ENCODE measurements at regions not wholly inside any gene's neighbourhood (a gene's known extent, or its start where the extent isn't known, plus 50 kb on each side); places are given as distances from the start of the nearest gene placed in this dataset.

GRCh38 chr7:46318276-46318675 lies 397.2 kb upstream of the IGFBP3 start:
- no peaks in the 10 kb centered on the region for H3K36me3 Mint-ChIP-seq (ENCODE audit: low read depth)
- no peaks in the 10 kb centered on the region for H3K4me1 Mint-ChIP-seq (ENCODE audit: low read depth)
- no peak overlapping the region for H3K4me3 Mint-ChIP-seq (ENCODE audit: low read depth)
- H3K9me3 Mint-ChIP-seq = peaks cover 4% of the 10 kb centered on the region
- no peak overlapping the region for H3K27ac Mint-ChIP-seq
- H3K27me3 Mint-ChIP-seq (ENCODE audit: low read depth) = no peaks in the 10 kb centered on the region
- no peak for DNase-seq (ENCODE audit: low spot score)
- intact Hi-C loops (cut with micrococcal nuclease) = no loop called here

GRCh38 chr7:46317256-46317655 lies 396.2 kb upstream of the IGFBP3 start:
- H3K4me1 Mint-ChIP-seq (ENCODE audit: low read depth) = no peaks in the 10 kb centered on the region
- no peak for DNase-seq (ENCODE audit: low spot score)
- intact Hi-C loops (cut with micrococcal nuclease) = no loop called here
- no peaks in the 10 kb centered on the region for H3K36me3 Mint-ChIP-seq (ENCODE audit: low read depth)
- no peaks in the 10 kb centered on the region for H3K27me3 Mint-ChIP-seq (ENCODE audit: low read depth)
- no peak overlapping the region for H3K4me3 Mint-ChIP-seq (ENCODE audit: low read depth)
- H3K27ac Mint-ChIP-seq = no peak overlapping the region
- peaks cover 4% of the 10 kb centered on the region for H3K9me3 Mint-ChIP-seq

GRCh38 chr7:46315891-46316290 lies 394.8 kb upstream of the IGFBP3 start:
- DNase-seq (ENCODE audit: low spot score) = no peak
- no peak overlapping the region for H3K27ac Mint-ChIP-seq
- H3K9me3 Mint-ChIP-seq = peaks cover 4% of the 10 kb centered on the region
- no peak overlapping the region for H3K4me3 Mint-ChIP-seq (ENCODE audit: low read depth)
- H3K36me3 Mint-ChIP-seq (ENCODE audit: low read depth) = no peaks in the 10 kb centered on the region
- intact Hi-C loops (cut with micrococcal nuclease) = no loop called here
- H3K4me1 Mint-ChIP-seq (ENCODE audit: low read depth) = no peaks in the 10 kb centered on the region
- H3K27me3 Mint-ChIP-seq (ENCODE audit: low read depth) = no peaks in the 10 kb centered on the region

DNA sequence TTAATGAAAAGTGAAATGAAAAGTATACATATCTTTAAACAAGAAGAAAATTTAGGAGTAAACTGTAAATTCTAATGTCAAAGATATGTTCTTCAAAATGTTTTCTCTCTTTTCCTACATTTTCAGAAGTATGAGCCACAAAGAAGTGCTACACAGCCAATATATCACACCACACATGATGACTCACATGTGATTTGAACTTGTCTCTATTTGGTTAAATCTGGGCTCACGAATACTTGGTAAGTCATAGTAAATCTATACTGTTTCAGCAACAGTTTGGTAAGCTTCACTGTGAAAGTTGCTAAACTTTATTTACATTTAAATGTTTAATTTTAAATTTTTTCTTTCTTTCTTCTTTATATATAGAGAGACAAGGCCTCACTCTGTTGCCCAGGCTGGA lies 380.6 kb upstream of the IGFBP3 start:
- intact Hi-C loops (cut with micrococcal nuclease) = no loop called here
- Mint-ChIP-seq H3K9me3 (peaks cover 11% of the 10 kb centered on the region), H3K4me1 (ENCODE audit: low read depth) (no peaks in the 10 kb centered on the region), H3K27me3 (ENCODE audit: low read depth) (no peaks in the 10 kb centered on the region), H3K27ac (no peak overlapping the region), H3K4me3 (ENCODE audit: low read depth) (no peak overlapping the region), H3K36me3 (ENCODE audit: low read depth) (no peaks in the 10 kb centered on the region)
- DNase-seq (ENCODE audit: low spot score) = no peak

DNA sequence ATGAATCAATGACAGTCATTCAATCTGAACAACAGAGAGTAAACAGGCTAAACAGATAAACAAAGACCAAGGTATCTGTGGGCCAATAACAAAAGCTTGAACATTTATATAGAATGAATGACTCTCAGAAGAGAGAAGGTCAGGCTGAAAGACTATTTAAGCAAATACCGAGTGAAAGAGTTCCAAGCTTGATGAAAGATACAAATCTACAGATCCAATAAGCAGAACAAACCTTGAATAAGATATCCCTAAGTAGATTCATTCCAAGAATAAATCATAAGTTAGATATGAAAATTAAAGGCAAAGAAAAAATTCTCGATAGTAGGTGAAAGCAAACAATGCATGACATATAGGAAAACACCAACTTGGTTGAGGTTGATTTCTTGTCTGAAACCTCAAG lies 376.4 kb upstream of the IGFBP3 start:
- Mint-ChIP-seq H3K9me3 (peaks cover 15% of the 10 kb centered on the region), H3K27me3 (ENCODE audit: low read depth) (no peaks in the 10 kb centered on the region), H3K27ac (no peak overlapping the region), H3K36me3 (ENCODE audit: low read depth) (no peaks in the 10 kb centered on the region), H3K4me1 (ENCODE audit: low read depth) (no peaks in the 10 kb centered on the region), H3K4me3 (ENCODE audit: low read depth) (no peak overlapping the region)
- intact Hi-C loops (cut with micrococcal nuclease) = no loop called here
- no peak for DNase-seq (ENCODE audit: low spot score)

DNA sequence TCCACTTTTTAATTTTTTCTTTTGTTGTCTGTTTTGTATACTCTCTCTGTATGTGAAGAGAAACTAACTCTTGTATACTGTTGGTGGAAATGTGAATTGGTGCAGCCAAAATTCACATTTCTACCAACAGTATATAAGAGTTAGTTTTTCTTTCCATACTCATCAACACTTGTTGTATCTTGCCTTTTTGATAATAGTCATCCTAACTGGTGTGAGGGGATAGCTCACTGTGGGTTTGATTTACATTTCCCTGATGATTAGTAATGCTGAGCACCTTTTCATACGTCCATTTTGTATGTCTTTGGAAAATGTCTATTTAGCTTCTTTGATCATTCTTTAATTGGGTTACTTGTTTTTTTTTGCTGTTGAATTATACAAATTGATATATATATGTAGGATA lies 375.5 kb upstream of the IGFBP3 start:
- H3K36me3 Mint-ChIP-seq (ENCODE audit: low read depth) = no peaks in the 10 kb centered on the region
- H3K4me3 Mint-ChIP-seq (ENCODE audit: low read depth) = no peak overlapping the region
- intact Hi-C loops (cut with micrococcal nuclease) = no loop called here
- no peaks in the 10 kb centered on the region for H3K4me1 Mint-ChIP-seq (ENCODE audit: low read depth)
- H3K27me3 Mint-ChIP-seq (ENCODE audit: low read depth) = no peaks in the 10 kb centered on the region
- no peak for DNase-seq (ENCODE audit: low spot score)
- H3K27ac Mint-ChIP-seq = no peak overlapping the region
- peaks cover 15% of the 10 kb centered on the region for H3K9me3 Mint-ChIP-seq

DNA sequence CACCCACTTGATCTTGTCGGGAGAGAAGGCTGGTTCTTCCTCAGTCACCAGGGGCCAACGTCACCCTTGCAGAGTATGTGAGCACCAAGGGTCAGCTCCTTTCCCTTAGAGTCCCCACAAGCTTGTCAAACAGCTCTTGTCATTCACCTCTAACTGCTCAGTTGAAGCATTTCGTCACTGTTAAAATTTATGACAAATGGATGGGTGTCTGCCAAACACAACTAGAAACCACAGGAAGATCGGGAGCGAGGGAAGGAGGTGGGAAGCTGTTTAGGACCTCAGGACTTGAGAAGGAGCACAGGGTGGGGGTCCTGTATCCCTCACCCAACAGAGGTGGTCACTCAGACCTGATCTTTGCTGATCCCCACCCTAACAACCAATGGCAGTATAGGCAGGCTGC lies 373.3 kb upstream of the IGFBP3 start:
- Mint-ChIP-seq H3K27me3 (ENCODE audit: low read depth) (no peaks in the 10 kb centered on the region), H3K36me3 (ENCODE audit: low read depth) (no peaks in the 10 kb centered on the region)
- intact Hi-C loops (cut with micrococcal nuclease) = no loop called here

GRCh38 chr7:46292741-46293140 lies 371.7 kb upstream of the IGFBP3 start:
- Mint-ChIP-seq H3K4me1 (ENCODE audit: low read depth) (no peaks in the 10 kb centered on the region), H3K9me3 (peaks cover 9% of the 10 kb centered on the region), H3K4me3 (ENCODE audit: low read depth) (no peak overlapping the region), H3K27ac (no peak overlapping the region), H3K36me3 (ENCODE audit: low read depth) (no peaks in the 10 kb centered on the region), H3K27me3 (ENCODE audit: low read depth) (no peaks in the 10 kb centered on the region)
- intact Hi-C loops (cut with micrococcal nuclease) = no loop called here
- no peak for DNase-seq (ENCODE audit: low spot score)

More for the DNA sequence above, 373.3 kb upstream of the IGFBP3 start:
- no peak for DNase-seq (ENCODE audit: low spot score)
- Mint-ChIP-seq H3K9me3 (peaks cover 15% of the 10 kb centered on the region), H3K4me3 (ENCODE audit: low read depth) (no peak overlapping the region), H3K27ac (no peak overlapping the region), H3K4me1 (ENCODE audit: low read depth) (no peaks in the 10 kb centered on the region)

DNA sequence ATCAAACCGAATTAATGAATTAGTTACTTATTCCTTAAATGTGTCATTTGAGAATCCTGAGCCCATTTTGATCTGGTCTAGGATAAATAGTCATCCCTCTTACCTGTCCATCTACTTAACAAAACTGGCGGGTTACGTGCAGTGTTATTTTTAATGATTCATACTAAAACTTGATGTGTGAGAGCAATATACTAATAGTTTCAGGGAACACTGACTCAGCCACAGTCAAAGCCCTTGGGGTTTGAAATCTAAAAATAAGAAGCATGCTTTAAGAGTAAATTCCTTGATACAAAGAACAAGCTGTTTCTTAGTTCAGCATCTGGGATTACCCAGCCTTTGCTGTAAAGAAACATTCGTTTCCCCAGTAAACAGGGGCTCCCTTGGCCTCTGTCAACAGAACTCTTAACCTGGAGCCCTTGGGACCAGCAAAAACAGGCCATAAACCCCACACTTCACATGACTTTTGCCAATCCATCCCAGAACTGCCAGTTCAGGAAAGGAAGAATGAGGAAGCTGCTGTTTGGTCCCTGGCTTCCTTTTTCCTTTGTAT lies 370.6 kb upstream of the IGFBP3 start:
- Mint-ChIP-seq H3K4me1 (ENCODE audit: low read depth) (no peaks in the 10 kb centered on the region), H3K9me3 (peaks cover 4% of the 10 kb centered on the region), H3K27ac (no peak overlapping the region), H3K27me3 (ENCODE audit: low read depth) (no peaks in the 10 kb centered on the region), H3K4me3 (ENCODE audit: low read depth) (no peak overlapping the region), H3K36me3 (ENCODE audit: low read depth) (no peaks in the 10 kb centered on the region)
- DNase-seq (ENCODE audit: low spot score) = no peak
- intact Hi-C loops (cut with micrococcal nuclease) = no loop called here

DNA sequence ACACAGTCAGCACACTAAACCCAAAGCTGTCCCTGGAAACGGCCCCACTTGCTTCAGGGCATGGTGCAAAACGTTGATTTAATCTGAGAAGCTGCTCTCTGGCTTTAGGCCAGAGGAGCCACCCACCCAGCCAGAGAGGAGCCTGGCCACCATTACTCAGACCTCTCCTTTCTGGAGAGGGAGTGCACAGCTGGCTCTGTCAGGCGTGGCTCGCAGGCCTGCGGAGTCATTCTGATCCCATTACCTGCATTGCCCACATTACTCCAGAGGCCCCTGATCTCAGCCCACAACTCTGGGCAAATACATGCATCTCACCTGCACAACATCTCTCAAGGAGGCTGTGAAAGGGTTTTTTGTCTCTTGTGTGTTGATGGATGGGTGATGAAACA lies 370.0 kb upstream of the IGFBP3 start:
- Mint-ChIP-seq H3K4me3 (ENCODE audit: low read depth) (no peak overlapping the region), H3K9me3 (peaks cover 4% of the 10 kb centered on the region), H3K27ac (no peak overlapping the region), H3K27me3 (ENCODE audit: low read depth) (no peaks in the 10 kb centered on the region), H3K4me1 (ENCODE audit: low read depth) (no peaks in the 10 kb centered on the region), H3K36me3 (ENCODE audit: low read depth) (no peaks in the 10 kb centered on the region)
- intact Hi-C loops (cut with micrococcal nuclease) = no loop called here
- DNase-seq (ENCODE audit: low spot score) = no peak

GRCh38 chr7:46290374-46291049 lies 369.4 kb upstream of the IGFBP3 start:
- Mint-ChIP-seq H3K36me3 (ENCODE audit: low read depth) (no peaks in the 10 kb centered on the region), H3K27me3 (ENCODE audit: low read depth) (no peaks in the 10 kb centered on the region), H3K9me3 (no peaks in the 10 kb centered on the region), H3K4me1 (ENCODE audit: low read depth) (no peaks in the 10 kb centered on the region), H3K27ac (no peak overlapping the region), H3K4me3 (ENCODE audit: low read depth) (no peak overlapping the region)
- intact Hi-C loops (cut with micrococcal nuclease) = no loop called here
- DNase-seq (ENCODE audit: low spot score) = no peak

GRCh38 chr7:46288861-46289260 lies 367.8 kb upstream of the IGFBP3 start:
- no peaks in the 10 kb centered on the region for H3K27me3 Mint-ChIP-seq (ENCODE audit: low read depth)
- intact Hi-C loops (cut with micrococcal nuclease) = no loop called here
- H3K4me3 Mint-ChIP-seq (ENCODE audit: low read depth) = no peak overlapping the region
- no peaks in the 10 kb centered on the region for H3K9me3 Mint-ChIP-seq
- no peak for DNase-seq (ENCODE audit: low spot score)
- H3K27ac Mint-ChIP-seq = no peak overlapping the region
- H3K36me3 Mint-ChIP-seq (ENCODE audit: low read depth) = no peaks in the 10 kb centered on the region
- H3K4me1 Mint-ChIP-seq (ENCODE audit: low read depth) = no peaks in the 10 kb centered on the region

DNA sequence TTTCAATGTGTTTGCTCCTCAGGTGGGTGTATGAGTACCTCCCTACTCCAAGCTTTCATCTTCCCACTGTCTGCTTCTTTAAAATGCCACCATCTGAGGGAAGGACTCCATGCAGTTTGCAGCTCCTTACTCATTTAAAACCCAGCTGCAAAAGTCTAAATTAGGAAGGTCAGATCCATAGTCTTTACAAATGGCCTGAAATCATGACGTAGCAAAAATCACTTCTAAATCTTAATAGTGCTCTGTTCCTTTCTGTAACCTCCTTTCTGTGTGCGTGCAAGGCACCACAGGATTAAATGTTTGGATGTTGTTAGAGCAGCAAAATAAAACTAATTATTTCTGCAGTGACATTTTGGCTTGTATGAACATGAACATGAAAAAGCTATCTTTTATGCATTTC lies 366.9 kb upstream of the IGFBP3 start:
- Mint-ChIP-seq H3K4me3 (ENCODE audit: low read depth) (no peak overlapping the region), H3K27ac (no peak overlapping the region), H3K9me3 (no peaks in the 10 kb centered on the region), H3K36me3 (ENCODE audit: low read depth) (no peaks in the 10 kb centered on the region), H3K4me1 (ENCODE audit: low read depth) (no peaks in the 10 kb centered on the region), H3K27me3 (ENCODE audit: low read depth) (no peaks in the 10 kb centered on the region)
- DNase-seq (ENCODE audit: low spot score) = no peak
- intact Hi-C loops (cut with micrococcal nuclease) = no loop called here

- H3K4me1 Mint-ChIP-seq (ENCODE audit: low read depth) = no peaks in the 10 kb centered on the region
- DNase-seq (ENCODE audit: low spot score) = no peak
- no peaks in the 10 kb centered on the region for H3K9me3 Mint-ChIP-seq
- no peak overlapping the region for H3K4me3 Mint-ChIP-seq (ENCODE audit: low read depth)
- no peaks in the 10 kb centered on the region for H3K27me3 Mint-ChIP-seq (ENCODE audit: low read depth)
- intact Hi-C loops (cut with micrococcal nuclease) = no loop called here
- no peak overlapping the region for H3K27ac Mint-ChIP-seq
- no peaks in the 10 kb centered on the region for H3K36me3 Mint-ChIP-seq (ENCODE audit: low read depth)
Observed at GRCh38 chr7:46286957-46287356, 365.9 kb upstream of the IGFBP3 start.
